ENCODE measurements at regions not wholly inside any gene's neighbourhood (a gene's known extent, or its start where the extent isn't known, plus 50 kb on each side); places are given as distances from the start of the nearest gene placed in this dataset.

DNA sequence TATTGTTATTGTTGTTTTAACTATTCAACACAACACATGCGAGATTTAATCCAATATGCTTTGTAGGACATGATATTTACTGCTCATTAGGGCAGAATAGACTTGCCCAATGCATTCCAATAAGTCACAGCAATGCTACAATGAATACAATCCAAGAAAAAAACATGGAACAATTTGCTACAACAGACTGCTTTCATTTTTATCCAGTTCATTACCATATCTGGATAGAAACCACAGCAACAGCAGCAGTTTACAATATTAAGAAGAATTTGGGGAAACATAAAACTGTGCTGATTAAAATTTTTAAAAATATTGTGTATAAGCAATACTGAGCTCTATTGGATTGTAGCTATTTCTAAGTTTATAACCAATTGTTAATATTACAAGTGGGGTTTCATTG, 833.0 kb downstream of the DIAPH3 start:
- TF ChIP-seq, protein P1, sequence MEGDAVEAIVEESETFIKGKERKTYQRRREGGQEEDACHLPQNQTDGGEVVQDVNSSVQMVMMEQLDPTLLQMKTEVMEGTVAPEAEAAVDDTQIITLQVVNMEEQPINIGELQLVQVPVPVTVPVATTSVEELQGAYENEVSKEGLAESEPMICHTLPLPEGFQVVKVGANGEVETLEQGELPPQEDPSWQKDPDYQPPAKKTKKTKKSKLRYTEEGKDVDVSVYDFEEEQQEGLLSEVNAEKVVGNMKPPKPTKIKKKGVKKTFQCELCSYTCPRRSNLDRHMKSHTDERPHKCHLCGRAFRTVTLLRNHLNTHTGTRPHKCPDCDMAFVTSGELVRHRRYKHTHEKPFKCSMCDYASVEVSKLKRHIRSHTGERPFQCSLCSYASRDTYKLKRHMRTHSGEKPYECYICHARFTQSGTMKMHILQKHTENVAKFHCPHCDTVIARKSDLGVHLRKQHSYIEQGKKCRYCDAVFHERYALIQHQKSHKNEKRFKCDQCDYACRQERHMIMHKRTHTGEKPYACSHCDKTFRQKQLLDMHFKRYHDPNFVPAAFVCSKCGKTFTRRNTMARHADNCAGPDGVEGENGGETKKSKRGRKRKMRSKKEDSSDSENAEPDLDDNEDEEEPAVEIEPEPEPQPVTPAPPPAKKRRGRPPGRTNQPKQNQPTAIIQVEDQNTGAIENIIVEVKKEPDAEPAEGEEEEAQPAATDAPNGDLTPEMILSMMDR (conservative IDR thresholded peaks at IDR 0.05; ENCODE audit: low read depth, low read length), result no peak
- TF ChIP-seq EZH2 (IDR thresholded peaks at IDR 0.05; ENCODE audit: borderline replicate concordance, low read depth, low read length, poor library complexity, severe bottlenecking), result no peak

Measured in A673 (cell line).